OCI-LY3 (cell line): ENCODE measurements at regions not wholly inside any gene's neighbourhood (a gene's known extent, or its start where the extent isn't known, plus 50 kb on each side); places are given as distances from the start of the nearest gene placed in this dataset.

Experiments used
- EZH2phosphoT487 ChIP-seq: fragments of 200-600 bp; shearing (Covaris generic); IDR thresholded peaks from 2 replicates; pipeline ENCODE4 v1.6.1; 2018; ENCODE audit warnings: antibody characterized with exemption, mixed run types, low read depth
- TF ChIP-seq, protein P1 (sequence below): fragments of 200-600, 300-600 bp; sonication (generic); IDR thresholded peaks from 2 replicates; pipeline ENCODE4 v1.5.1; 2014; ENCODE audit warnings: antibody characterized with exemption, low read length, low read depth

DNA sequence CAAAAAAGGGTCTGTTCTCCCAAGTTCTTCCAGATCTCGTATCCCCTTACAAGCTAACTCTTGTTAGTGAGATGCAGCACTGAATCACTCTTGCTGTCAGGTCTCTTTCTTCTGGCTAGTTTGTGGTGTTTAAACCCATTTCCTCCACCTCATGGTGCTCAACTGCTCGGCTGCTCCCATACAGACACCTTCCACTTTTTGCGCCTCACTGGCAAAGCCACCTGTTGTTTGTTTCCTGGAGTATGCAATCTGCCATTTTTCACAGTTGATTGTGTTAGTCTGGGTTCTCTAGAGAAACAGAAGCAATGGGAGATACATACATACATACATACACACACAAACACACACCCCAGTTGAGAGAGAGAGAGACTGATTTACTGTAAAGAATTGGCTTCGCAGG, 124.4 kb upstream of the SP8 start:
- TF ChIP-seq, protein P1, sequence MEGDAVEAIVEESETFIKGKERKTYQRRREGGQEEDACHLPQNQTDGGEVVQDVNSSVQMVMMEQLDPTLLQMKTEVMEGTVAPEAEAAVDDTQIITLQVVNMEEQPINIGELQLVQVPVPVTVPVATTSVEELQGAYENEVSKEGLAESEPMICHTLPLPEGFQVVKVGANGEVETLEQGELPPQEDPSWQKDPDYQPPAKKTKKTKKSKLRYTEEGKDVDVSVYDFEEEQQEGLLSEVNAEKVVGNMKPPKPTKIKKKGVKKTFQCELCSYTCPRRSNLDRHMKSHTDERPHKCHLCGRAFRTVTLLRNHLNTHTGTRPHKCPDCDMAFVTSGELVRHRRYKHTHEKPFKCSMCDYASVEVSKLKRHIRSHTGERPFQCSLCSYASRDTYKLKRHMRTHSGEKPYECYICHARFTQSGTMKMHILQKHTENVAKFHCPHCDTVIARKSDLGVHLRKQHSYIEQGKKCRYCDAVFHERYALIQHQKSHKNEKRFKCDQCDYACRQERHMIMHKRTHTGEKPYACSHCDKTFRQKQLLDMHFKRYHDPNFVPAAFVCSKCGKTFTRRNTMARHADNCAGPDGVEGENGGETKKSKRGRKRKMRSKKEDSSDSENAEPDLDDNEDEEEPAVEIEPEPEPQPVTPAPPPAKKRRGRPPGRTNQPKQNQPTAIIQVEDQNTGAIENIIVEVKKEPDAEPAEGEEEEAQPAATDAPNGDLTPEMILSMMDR, result no peak
- no peak for TF ChIP-seq EZH2phosphoT487
